B cell (primary cell): ENCODE measurements at regions not wholly inside any gene's neighbourhood (a gene's known extent, or its start where the extent isn't known, plus 50 kb on each side); places are given as distances from the start of the nearest gene placed in this dataset.

ENCODE experiments used
- ATAC-seq: fragments of 200-7000 bp; cut with Tn5 transposase; one replicate; pipeline ENCODE4 v1.10.0; 2021; ENCODE audit warnings: low read depth, mild to moderate bottlenecking, moderate number of reproducible peaks, moderate library complexity
- CTCF ChIA-PET: fragments of 350-600 bp; sonication (Branson Sonifier 250); formaldehyde crosslinking; loops from one replicate; lab custom pipeline; 2021; ENCODE audit warnings: antibody characterized with exemption, inconsistent platforms; lab: Charles Lee
- POLR2A ChIA-PET: fragments of 350-600 bp; sonication (Branson Sonifier 250); formaldehyde crosslinking; loops from one replicate; lab custom pipeline; 2021; ENCODE audit warnings: antibody characterized with exemption; lab: Charles Lee
- DNase-seq: peaks from one replicate; pipeline ENCODE4 v3.0.0; 2013
- H2AFZ ChIP-seq: 2 replicates; pipeline ENCODE4 v1.6.1; 2012; ENCODE audit warnings: mild to moderate bottlenecking, low read depth, low read length; ENCODE audit not compliant: insufficient read depth, poor library complexity, severe bottlenecking
- H3K27ac ChIP-seq, 2 donors: 1 replicate in 1 of 2; 2 replicates in 1 of 2; pipeline ENCODE4 v1.5.1; 2012 to 2013; ENCODE audit warnings: low read length in 2 of 2, mild to moderate bottlenecking in 2 of 2, moderate library complexity in 1 of 2
- H3K27me3 ChIP-seq, 4 experiments: fragments of 200-600 bp in 1 of 4; sonication (generic) in 1 of 4; replicated peaks in 1 of 4; 1 replicate in 2 of 4; 2 replicates in 2 of 4; pipeline versions ENCODE4 v1.6.1 to v1.7.0; 2013 to 2016; ENCODE audit warnings: low read length in 3 of 4, mild to moderate bottlenecking in 2 of 4, mixed read lengths in 1 of 4, moderate library complexity in 1 of 4; ENCODE audit not compliant: insufficient read depth in 4 of 4, control insufficient read depth in 3 of 4; ENCODE audit errors: control extremely low read depth in 1 of 4
- H3K36me3 ChIP-seq, 2 experiments: replicated peaks in 1 of 2; 1 replicate in 1 of 2; 2 replicates in 1 of 2; pipeline versions ENCODE4 v1.6.1 to v1.7.1; 2013; ENCODE audit warnings: low read length in 1 of 2; ENCODE audit not compliant: insufficient read depth in 2 of 2, control insufficient read depth in 1 of 2; ENCODE audit errors: control extremely low read depth in 1 of 2, extremely low read depth in 1 of 2
- H3K4me1 ChIP-seq, 2 donors: fragments of 200-600 bp in 1 of 2; sonication (generic) in 1 of 2; 1 replicate in 1 of 2; 2 replicates in 1 of 2; pipeline versions ENCODE4 v1.5.1 to v1.6.1; 2013 to 2017; ENCODE audit warnings: low read length in 2 of 2; ENCODE audit not compliant: control insufficient read depth in 2 of 2, insufficient read depth in 2 of 2
- H3K4me2 ChIP-seq: replicated peaks from 2 replicates; pipeline ENCODE3; 2012; ENCODE audit warnings: mild to moderate bottlenecking, low read depth, low read length; ENCODE audit not compliant: poor library complexity, severe bottlenecking
- H3K4me3 ChIP-seq, 5 experiments: fragments of 200-600 bp in 1 of 5; sonication (generic) in 1 of 5; 1 replicate in 3 of 5; 2 replicates in 2 of 5; pipeline versions ENCODE4 v1.5.1 to v1.7.0; 2011 to 2016; ENCODE audit warnings: low read length in 4 of 5, mild to moderate bottlenecking in 4 of 5, low read depth in 2 of 5, control low read depth in 1 of 5, moderate library complexity in 1 of 5; ENCODE audit not compliant: insufficient read depth in 1 of 5; ENCODE audit errors: control extremely low read depth in 1 of 5, extremely low read depth in 1 of 5
- H3K79me2 ChIP-seq: fragments of 200-600 bp; sonication (generic); one replicate; pipeline ENCODE4 v1.6.0; 2016; ENCODE audit warnings: low read length; ENCODE audit not compliant: control insufficient read depth, insufficient read depth
- H3K9ac ChIP-seq: fragments of 200-600 bp; sonication (generic); 2 replicates; pipeline ENCODE4 v1.6.1; 2017; ENCODE audit warnings: mild to moderate bottlenecking, low read length, moderate library complexity
- H3K9me3 ChIP-seq, 3 donors: one replicate each; pipeline versions ENCODE4 v1.6.1 to v1.7.1; 2013; ENCODE audit warnings: low read length in 2 of 3; ENCODE audit not compliant: control insufficient read depth in 2 of 3, insufficient read depth in 1 of 3; ENCODE audit errors: control extremely low read depth in 1 of 3
- H4K20me1 ChIP-seq: 2 replicates; pipeline ENCODE4 v1.6.0; 2012; ENCODE audit warnings: mild to moderate bottlenecking, low read length; ENCODE audit not compliant: insufficient read depth, control insufficient read depth, poor library complexity, severe bottlenecking
- H3K27ac Mint-ChIP-seq: one replicate; pipeline ENCODE4 v1.8.0; 2021; ENCODE audit warnings: mixed read lengths
- H3K27me3 Mint-ChIP-seq: one replicate; pipeline ENCODE4 v1.8.0; 2021; ENCODE audit warnings: mixed read lengths
- H3K4me1 Mint-ChIP-seq: one replicate; pipeline ENCODE4 v1.8.0; 2021; ENCODE audit warnings: mixed read lengths
- H3K4me3 Mint-ChIP-seq: one replicate; pipeline ENCODE4 v1.8.0; 2021; ENCODE audit warnings: mixed read lengths
- H3K9me3 Mint-ChIP-seq: one replicate; pipeline ENCODE4 v1.8.0; 2022; ENCODE audit warnings: mixed read lengths; ENCODE audit not compliant: insufficient read depth
- CTCF ChIP-seq: fragments of 200-600 bp; IDR thresholded peaks from one replicate; pipeline ENCODE4 v1.8.0; 2022; ENCODE audit warnings: antibody characterized with exemption, mild to moderate bottlenecking
- EZH2 ChIP-seq: IDR thresholded peaks from 2 replicates; pipeline ENCODE4 v1.6.1; 2012; ENCODE audit warnings: borderline replicate concordance, low read depth, mild to moderate bottlenecking, moderate library complexity, low read length; ENCODE audit not compliant: insufficient read depth, poor library complexity, severe bottlenecking
- WGBS: methylation state at CpG from one replicate; pipeline ENCODE4 v1.1.5; 2013; ENCODE audit warnings: missing lambda C conversion rate; ENCODE audit not compliant: insufficient coverage; 5-methylcytosine and 5-hydroxymethylcytosine counted together
- intact Hi-C: fragments of 100-400 bp; cut with micrococcal nuclease; formaldehyde crosslinking; loops from one replicate; pipeline ENCODE4 v1.10.0; 2022

- no peaks in the 10 kb centered on the region for H3K27me3 ChIP-seq
- no peak overlapping the region for H3K4me2 ChIP-seq
- POLR2A ChIA-PET = no interaction called here
- H3K9ac ChIP-seq = no peak overlapping the region
- no peaks in the 10 kb centered on the region for H3K9me3 Mint-ChIP-seq
- H3K4me3 ChIP-seq = no peak overlapping the region
- H3K79me2 ChIP-seq = no peaks in the 10 kb centered on the region
- H3K36me3 ChIP-seq = no peaks in the 10 kb centered on the region
- no peaks in the 10 kb centered on the region for H3K4me1 ChIP-seq
- no peaks in the 10 kb centered on the region for H3K27me3 Mint-ChIP-seq
- no peaks in the 10 kb centered on the region for H4K20me1 ChIP-seq
- DNase-seq = no peak
- intact Hi-C loops = no loop called here
- WGBS = 94% methylated on average over 1 of the region's 2 CpGs
- no peaks in the 10 kb centered on the region for H3K9me3 ChIP-seq
- CTCF ChIA-PET = no interaction called here
- no peak overlapping the region for H2AFZ ChIP-seq
- no peaks in the 10 kb centered on the region for H3K4me1 Mint-ChIP-seq
- H3K27ac ChIP-seq = no peak overlapping the region
- TF ChIP-seq EZH2 (no peak), CTCF (no peak)
- ATAC-seq = no peak
- no peak overlapping the region for H3K27ac Mint-ChIP-seq
- H3K4me3 Mint-ChIP-seq = no peak overlapping the region
Observed at GRCh38 chr5:110339399-110339798, 387.1 kb downstream of the TMEM232 start.

GRCh38 chr5:110341836-110342235, 384.6 kb downstream of the TMEM232 start:
- H3K4me1 Mint-ChIP-seq = no peaks in the 10 kb centered on the region
- H3K27me3 ChIP-seq = no peaks in the 10 kb centered on the region
- no peaks in the 10 kb centered on the region for H3K9me3 ChIP-seq
- CTCF ChIA-PET = no interaction called here
- no peak overlapping the region for H3K9ac ChIP-seq
- no peaks in the 10 kb centered on the region for H3K36me3 ChIP-seq
- H3K27ac Mint-ChIP-seq = no peak overlapping the region
- no peak for TF ChIP-seq CTCF
- DNase-seq (no peak), ATAC-seq (no peak)
- H2AFZ ChIP-seq = no peak overlapping the region
- H3K9me3 Mint-ChIP-seq = no peaks in the 10 kb centered on the region
- no peak overlapping the region for H3K27ac ChIP-seq
- H3K4me3 Mint-ChIP-seq = no peak overlapping the region
- no peaks in the 10 kb centered on the region for H4K20me1 ChIP-seq
- H3K27me3 Mint-ChIP-seq = no peaks in the 10 kb centered on the region
- intact Hi-C loops = no loop called here
- WGBS = no CpG with 5 or more reads among the region's 2 CpGs
- no peak overlapping the region for H3K4me2 ChIP-seq
- POLR2A ChIA-PET = interaction anchor here (0.5 kb wide), 1 partner anchor 8 kb away, joined by 3 read pairs; no protein-coding TSS in a partner anchor
- H3K4me3 ChIP-seq = no peak overlapping the region
- H3K79me2 ChIP-seq = no peaks in the 10 kb centered on the region
- no peaks in the 10 kb centered on the region for H3K4me1 ChIP-seq
